22Rv1 (cell line): ENCODE measurements at regions not wholly inside any gene's neighbourhood (a gene's known extent, or its start where the extent isn't known, plus 50 kb on each side); places are given as distances from the start of the nearest gene placed in this dataset.

Experiments used
- ZFX ChIP-seq: fragments of 450-650 bp; IDR thresholded peaks from 2 replicates; pipeline ENCODE4 v1.6.1; 2017; ENCODE audit warnings: antibody characterized with exemption, borderline replicate concordance
- TF ChIP-seq, protein P1 (sequence below): fragments of 450-650 bp; IDR thresholded peaks from 2 replicates; pipeline ENCODE4 v1.5.1; 2017; ENCODE audit warnings: mild to moderate bottlenecking

DNA sequence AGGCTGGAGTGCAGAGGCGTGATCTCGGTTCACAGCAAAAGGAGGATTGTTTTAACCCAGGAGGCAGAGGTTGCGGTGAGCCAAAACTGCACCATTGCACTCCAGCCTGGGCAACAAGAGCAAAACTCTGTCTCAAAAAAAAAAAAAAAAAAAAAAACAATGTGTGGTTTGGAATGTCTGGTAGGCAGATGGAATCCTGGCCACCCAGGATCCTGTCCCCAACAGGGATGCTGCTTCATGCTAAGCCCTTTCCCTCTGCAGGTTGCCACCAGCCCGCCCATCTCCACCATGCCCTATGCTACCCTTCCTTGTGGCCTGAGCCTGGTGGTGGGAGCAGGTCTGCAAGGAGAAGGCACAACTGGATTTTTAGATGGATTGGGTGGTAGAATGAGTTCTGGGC, 129.7 kb upstream of the HAND1 start:
- TF ChIP-seq, protein P1, sequence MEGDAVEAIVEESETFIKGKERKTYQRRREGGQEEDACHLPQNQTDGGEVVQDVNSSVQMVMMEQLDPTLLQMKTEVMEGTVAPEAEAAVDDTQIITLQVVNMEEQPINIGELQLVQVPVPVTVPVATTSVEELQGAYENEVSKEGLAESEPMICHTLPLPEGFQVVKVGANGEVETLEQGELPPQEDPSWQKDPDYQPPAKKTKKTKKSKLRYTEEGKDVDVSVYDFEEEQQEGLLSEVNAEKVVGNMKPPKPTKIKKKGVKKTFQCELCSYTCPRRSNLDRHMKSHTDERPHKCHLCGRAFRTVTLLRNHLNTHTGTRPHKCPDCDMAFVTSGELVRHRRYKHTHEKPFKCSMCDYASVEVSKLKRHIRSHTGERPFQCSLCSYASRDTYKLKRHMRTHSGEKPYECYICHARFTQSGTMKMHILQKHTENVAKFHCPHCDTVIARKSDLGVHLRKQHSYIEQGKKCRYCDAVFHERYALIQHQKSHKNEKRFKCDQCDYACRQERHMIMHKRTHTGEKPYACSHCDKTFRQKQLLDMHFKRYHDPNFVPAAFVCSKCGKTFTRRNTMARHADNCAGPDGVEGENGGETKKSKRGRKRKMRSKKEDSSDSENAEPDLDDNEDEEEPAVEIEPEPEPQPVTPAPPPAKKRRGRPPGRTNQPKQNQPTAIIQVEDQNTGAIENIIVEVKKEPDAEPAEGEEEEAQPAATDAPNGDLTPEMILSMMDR = no peak
- TF ChIP-seq ZFX = no peak
